Lung microvascular endothelial cell (primary cell): ENCODE measurements at regions not wholly inside any gene's neighbourhood (a gene's known extent, or its start where the extent isn't known, plus 50 kb on each side); places are given as distances from the start of the nearest gene placed in this dataset.
A peak's percentile ranks its signal among the peaks of the same experiment; 100 is the strongest.

Source experiments
- DNase-seq, 2 donors: peaks; one replicate each; pipeline versions ENCODE4 v3.0.0 to v3.0.0-alpha.2; 2010; ENCODE audit warnings: low read depth in 2 of 2

DNA sequence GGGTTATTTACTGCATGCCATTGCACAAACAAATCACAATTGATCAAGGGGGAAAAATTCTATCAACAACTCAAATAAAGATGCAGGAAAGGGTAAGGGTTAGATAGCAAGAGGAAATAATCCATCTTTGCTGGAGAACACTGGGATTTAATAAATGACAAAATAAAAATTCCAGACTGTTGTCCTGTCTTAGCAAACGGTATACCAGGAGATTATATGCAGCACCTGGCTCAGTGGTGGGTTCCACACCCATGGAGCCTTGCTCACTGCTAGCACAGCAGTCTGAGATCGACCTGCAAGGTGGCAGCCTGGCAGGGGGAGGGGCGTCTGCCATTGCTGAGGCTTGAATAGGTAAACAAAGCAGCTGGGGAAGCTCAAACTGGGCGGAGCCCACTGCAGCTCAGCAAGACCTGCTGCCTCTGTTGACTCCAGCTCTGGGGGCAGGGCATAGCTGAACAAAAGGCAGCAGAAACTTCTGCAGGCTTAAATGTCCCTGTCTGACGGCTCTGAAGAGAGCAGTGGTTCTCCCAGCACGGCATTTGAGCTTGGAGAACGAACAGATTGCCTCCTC is 296.5 kb upstream of the THSD7B start:
- no peak for DNase-seq

DNA sequence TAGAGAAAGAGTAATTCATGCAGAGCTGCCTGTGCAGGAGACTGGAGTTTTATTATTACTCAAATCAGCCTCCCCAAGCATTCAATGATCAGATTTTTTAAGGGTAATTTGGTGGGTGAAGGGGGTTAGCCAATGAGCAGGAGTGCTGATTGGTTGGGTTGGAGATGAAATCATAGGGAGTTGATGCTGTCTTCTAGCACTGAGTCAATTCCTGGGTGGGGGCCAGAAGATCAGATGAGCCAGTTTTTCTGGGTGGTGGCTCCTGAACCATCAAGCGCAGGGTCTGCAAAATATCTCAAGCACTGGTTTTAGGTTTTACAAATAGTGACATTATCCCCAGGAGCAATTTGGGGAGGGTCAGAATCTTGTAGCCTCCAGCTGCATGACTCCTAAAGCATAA is 312.8 kb upstream of the THSD7B start:
- no peak for DNase-seq

DNA sequence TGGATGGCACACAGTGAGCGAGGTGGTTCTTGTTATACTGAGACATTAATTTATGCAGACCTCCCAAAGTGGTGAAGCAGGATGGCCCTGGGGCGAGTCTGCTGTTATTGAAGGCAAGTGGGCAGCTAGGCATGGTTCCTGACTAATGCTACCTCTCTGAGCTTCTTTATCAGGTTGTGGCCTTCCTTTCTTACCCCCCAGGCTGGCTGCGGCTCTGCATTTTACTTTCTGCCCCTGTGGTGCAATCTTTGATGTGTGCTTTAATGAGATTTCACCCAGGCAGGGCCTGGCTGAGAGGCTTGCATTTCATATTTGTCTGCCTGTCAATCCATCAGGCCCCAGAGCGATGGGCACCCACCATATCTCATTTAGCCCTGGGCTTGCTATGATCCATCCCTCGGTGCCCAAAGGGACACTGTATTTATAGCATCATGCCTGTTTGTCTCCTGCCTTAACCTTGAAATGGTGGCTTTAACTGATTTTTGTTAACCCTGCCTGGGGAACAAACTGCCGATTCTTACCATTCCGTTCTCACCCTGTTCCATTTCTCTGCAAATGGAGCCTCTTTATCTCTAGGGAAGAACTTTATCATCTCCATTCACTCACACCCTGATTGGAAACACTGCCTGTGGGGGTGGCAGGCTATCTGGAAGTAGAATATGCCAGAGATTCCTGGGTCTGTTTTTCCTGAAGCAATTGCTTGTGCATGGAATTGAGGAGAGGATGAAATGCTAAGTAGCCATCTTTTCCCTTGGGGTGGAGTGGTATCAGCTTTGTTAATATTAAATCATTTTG is 316.2 kb upstream of the THSD7B start:
- DNase-seq: no peak

DNA sequence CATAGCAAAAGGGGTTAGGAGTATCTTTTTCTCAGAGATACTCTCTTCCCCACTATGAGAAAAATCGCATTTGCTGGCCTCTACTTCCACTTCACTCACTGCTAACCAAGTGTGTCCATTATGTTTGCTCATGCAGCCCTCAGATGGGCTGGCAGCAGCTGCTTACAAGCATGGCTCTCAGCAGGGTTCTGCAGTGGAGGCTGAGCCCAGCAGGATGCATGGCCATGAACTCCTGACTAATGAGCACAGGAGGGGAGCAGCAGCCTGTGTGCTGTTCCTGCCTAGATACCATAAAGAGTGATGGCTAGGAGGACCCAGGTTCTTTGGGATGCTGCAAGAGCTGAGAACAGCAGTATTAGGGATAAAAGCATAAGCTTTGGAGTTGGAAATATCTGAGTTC is 316.9 kb upstream of the THSD7B start:
- DNase-seq: no peak

DNA sequence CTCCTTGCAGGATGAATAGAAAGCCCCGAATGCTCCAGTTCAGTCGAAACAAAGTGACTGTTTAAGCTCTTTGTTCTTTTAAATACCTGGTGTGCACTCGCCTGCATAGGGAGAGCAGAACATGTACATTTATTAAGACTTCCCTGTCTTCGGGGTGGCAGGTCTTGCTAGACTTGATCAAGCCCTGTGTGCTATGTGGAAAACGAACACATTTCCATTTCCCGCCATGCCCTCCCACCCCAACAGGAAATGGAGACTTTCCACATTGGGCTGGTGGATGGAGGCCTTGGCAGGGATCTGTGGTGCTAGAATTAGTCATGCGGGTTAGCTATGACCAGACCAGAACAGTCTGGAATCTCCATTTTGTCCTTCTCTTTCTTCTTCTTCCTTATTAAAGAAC is 321.0 kb upstream of the THSD7B start:
- peak in 1 of 2 donors; percentile 10 for DNase-seq

DNA sequence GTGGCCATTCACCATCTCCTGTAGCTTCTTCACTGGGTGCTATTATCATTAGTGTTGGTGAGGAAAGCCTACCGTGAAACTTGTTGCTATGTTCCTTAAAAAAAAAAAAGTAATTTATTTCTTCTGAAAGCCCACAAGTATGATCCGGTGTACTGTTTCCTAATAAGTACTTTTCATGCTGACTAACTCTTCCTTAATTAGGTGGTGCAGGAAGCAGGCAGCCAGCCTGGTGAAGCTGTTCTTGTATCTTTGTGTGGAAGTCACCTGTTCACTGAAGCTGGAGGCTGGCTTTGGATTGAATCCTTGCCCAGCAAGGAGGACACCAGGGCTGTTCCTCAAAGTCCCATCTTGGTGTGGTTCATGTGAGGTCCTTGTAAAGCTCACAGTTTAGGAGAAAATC is 321.7 kb upstream of the THSD7B start:
- DNase-seq: no peak

DNA sequence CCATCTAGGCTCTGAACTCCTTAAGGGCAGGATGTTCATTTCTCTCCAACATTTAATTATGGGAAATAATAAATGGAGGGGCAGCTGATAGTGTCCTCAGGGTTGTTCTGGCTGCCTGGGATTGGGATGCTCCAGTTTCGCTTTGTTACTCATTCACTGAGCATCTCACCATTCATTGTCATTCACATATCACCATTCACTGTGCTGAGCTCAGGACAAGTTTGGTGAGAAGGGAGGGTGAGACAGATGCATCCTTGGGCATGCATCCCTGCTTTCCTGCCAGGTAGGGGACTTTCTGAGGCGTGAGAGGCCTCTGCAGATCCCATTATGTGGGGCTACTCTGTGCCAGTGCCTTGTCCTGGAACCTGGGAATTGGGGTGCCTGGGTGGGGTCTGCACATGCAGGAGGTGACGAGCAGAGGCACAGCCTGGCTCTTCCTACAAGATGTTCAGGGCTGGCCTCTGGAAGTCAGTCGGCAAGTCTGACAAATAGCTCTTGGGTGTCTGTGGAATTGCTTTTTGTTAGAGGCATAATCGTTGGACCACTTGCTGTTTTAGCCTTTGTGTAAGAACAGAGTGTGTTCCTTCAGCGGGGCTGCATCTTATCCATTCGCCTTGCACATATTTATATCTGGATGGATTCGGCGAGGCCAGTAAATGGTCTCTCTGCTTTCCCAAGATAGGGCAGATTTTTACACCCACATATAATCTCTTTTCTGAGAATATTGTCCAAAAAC is 323.2 kb upstream of the THSD7B start:
- DNase-seq: no peak

DNA sequence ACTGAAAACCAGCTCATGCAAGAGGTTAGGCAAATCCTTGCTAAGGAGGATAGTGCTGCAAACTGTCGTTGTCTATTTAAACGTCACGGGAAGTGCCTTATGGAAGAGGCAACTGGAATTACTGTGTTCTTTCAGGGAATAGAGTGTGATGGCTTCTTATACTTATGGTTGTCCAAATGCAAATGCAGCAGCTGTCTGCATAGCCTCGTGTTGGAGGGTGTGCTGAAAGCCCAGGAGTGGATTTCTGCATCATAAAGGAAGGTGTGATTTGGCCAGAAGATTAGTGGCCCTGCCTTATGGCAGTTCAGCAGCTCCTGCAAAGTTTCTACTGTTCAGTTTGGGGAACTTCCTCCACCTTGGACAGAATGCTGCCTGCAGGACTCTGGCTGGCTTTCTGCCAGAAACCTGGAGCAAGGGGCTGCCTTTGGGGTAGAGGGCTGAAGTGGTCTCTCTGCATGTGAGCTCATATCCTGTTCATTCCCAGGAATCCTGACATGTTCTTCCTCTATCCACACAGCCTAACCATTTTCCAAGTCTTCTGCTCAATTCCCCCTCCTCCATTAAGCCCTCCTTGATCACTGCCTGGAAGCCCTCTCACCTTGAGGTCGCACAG is 321.2 kb upstream of the CXCR4 start:
- no peak for DNase-seq

DNA sequence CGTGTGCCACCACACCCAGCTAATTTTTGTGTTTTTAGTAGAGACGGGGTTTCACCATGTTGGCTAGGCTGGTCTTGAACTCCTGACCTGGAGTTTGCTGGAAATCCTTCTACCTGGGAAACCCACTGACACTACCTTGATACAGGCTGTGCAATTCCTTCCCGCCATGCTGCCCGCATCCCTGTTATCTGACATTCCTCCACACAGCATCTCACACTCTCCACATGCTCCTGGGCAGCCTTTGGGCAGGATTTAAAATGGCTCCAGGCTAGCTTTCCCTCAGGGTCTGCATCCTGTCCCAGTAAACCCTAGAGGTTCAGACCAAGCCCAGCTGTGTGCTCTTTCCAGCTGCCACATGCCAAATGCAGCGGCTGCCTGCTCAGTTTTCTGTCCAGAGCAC is 319.5 kb upstream of the CXCR4 start:
- no peak for DNase-seq

DNA sequence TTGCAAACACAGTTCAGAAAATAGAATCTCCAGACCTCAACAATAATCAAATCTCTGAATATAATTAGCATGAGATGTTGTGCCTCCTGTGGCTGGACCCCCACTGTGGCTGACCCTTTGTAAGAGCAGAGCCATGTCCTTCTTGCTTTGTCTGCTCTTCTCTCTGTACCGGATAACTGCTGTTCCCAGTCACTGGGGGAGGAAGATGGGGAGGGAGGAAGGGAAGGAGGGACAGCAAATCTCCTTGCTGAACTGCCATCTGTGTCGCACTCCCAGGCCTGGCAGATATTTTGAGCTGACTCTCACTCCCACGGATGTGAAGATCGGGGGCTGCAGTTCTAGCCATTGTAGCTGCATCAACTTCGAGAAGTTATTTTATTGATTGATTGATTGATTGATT is 319.0 kb upstream of the CXCR4 start:
- no peak for DNase-seq

DNA sequence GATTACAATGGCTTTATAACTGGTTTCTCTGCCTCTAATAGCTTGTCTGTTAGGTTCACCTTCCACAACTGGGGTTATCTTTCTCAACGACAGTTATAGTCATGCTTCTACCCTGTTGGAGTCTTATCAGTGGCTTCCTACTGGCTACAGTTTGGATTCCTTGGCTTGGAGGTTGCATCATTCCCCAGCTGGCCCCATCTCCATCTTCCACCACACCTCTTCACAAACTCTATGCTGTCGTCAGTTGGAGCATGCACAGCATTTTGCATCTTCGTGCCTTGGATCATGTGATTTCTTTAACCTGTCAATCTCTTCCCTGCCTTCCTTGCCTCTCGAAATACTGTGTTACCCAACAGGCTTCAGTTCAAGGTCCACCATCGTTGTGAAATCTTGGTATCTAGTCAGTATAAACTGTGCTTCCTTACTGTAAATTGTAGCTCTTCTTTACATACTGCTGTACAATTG is 316.3 kb upstream of the CXCR4 start:
- no peak for DNase-seq

DNA sequence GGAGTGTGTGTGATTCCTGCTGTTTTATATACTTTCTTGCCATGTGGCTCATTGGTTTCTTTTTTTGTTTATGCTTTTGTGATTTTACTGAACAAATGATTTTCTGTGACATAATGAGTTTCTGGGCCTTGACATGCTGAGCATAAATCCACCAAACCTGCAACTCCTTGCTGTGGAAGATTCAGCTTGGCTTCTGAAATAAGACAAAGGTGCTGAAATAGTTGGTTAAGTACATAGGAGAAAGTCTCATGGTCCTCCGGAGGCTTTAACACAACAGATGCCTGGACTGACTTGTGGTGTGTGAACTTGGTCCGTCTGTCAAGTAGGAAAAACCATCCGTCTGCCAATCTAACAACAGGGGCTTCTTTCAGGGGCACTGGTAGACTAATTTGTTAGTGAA is 315.3 kb upstream of the CXCR4 start:
- DNase-seq: no peak

DNA sequence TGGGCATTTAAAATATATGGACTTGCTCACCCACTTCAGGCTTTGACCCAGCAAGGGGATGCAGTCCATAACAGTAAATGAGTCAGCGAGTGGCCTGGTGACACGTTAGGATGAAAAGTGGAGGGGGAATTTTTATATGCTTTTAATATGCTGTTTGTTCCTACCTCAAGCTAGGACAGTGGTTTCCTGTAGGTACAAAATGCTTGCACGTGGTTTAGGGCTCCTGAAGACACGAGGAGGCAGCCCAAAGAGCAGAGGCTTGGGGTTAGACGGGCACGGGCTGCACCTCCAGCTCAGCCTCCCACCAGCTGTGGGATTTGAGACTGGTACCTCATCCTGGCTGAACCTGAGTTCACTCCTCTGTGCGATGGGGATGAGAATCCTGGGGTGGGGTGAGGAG is 306.2 kb upstream of the CXCR4 start:
- DNase-seq: no peak

DNA sequence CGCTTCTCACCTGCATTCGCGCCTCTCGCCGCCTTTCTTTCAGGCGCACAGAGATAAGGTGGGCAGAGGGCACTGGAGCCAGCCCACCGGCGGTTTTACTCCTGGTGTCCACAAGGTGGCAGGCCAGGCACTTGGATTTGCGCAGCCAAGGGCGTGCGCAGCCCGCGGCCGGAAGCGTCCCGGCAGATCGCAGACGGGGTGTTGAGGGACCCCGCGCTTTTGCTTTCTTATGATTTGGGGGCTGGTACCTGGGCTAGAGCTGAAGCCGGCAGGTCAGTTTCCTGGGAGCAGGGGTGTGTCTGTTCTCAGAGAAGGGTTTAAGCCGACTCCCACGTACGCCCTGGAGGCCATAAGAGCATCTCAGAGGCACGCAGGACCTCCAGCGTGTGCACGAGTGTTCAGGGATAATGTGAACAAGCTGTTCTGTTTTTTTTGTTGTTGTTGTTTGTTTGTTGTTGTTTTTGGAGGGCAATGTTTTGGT is 305.6 kb upstream of the CXCR4 start:
- DNase-seq: peak; percentile 62 to 67

DNA sequence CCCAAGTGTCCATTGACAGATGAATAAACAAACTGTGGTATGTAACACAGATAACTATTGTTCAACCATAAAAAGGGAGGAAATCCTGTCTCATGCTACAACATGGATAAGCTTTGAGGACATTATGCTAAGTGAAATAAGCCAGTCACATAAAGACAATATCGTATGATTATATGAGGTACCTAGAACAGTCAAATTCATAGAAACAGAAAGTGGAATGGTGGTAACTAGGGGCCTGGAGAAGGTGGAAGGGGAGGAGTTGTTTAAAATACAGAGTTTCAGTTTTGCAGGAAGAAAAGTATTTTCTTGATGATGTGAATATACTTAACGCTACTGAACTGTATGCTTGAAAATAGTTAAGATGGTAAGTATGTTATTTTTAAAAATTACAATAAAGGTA is 304.6 kb upstream of the CXCR4 start:
- peak; percentile 22 to 27 for DNase-seq

DNA sequence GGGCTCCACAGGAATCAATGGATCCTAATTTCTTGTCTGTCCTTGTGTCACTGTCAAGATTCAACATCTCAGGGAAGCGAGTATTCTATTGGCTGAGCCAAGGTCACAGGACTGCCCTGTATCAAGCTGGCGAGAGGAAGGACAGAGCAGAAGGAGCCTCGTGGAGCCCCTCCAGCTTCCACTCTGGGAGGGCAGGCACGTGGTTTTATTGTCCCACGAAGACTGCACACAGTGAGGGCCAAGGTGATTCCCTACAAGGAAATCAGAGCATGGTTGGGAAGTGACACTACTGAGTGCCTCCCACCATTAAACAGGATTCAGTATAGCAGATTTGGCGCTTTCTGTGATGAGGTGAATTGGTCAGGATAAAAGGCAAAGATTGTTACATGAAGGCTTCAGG is 302.4 kb upstream of the CXCR4 start:
- no peak for DNase-seq

DNA sequence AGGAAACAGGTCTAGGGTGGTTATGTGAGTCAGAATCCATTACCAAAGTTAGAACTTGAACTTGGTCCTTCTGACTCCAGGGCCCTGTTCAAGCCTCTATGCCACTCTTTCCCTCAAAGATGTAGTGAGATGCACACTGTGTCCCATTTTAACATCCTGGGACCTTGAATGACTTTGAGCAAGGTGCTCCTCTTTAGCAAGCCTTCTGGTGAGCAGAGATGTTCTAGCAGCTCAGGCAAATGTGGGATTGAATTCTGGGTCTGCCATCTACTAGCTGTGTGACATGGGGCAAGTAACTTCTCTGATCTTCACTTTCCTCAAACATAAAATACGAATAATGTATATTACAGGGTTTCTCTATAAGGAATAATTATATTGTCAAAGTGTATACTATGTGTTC is 294.0 kb upstream of the CXCR4 start:
- DNase-seq: no peak

DNA sequence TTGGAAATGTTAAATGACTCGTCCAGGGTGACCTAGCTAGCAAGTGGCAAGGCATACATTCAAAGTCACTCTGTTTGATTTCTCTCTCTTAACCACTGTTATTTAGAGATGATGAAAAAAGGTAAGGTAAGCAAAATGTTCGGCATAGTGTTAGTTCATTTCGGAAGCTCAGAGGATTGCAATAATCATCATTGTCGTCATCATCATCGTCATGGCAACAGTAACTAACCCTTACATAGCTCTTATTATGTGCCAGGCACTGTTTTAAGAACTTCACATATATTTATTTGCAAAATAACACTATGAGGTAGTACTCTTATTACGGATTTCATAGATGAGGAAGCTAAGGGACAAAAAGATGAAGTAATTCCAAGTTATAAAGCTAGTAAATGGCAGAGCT is 292.7 kb upstream of the CXCR4 start:
- no peak for DNase-seq

DNA sequence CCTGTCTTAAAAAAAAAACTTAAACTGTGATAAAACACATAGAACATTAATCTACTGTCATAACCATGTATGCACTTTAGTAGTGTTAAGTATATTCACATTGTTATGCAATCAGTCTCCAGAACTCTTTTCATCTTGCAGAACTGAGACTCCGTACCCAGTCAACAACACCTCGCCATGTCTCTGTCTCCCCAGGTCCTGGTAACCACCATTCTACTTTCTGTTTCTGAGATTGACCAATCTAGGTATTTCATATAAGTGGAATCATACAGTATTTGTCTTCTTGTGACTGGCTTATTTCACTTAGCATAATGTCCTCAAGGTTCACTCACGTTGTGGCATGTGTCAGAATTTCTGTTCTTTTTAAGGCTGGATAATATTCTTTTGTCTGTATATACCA is 290.8 kb upstream of the CXCR4 start:
- DNase-seq: no peak

DNA sequence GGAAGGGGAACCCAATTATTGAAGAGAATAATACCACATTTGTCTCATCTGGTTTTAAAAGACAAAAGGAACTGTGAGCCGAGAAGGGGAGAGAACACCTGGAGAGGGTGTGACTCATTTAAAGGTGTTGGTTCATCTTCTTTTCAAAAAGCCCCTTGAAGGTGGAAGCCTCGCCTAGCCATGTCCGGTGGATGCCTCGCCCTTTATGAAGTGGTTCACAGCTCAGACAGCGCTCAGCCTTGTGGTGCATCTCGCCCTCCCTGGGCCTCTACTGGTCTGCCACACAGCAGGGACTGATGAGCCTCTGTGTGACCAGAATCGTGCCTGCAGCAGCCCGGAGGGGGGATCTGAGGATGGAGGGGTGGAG is 290.0 kb upstream of the CXCR4 start:
- DNase-seq: no peak

DNA sequence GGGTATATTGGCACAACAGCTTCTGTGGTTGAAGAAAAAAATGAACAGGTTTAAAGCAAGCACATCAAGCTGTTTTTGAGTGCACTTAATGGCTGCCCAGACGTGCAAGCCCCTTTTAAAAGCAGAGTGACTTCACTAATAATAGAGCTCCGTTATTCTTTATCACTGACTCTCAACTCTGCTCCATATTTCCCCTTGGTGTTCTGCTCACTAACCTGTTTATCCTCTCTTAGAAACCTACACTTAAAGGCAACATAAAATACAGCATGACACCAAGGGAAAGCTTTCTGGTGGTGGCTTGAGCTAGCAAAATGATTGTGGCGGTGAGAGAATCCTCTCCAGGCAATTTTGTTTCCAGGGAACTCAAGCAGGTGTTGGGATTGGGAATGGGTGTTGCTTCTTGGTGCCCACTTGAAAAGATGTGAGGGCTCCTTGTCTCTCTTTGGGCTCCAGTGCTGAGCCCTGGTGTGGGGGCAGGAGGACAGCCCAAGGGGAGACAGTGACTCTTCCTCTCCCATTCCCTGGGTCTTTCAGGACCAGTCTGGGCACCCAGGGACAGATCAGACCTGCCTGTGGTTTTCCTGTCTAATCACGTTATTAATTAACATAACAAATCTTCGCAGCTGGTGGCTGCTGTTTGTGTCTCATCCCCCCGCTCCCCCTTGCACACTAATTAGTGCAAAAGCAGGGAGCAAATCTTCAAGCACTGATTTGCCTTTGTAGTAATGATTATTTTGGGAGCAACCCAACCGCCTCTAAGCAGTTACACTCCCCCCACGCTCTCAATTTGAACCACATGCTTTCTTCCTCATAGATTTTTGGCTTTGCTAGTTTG is 289.4 kb upstream of the CXCR4 start:
- DNase-seq: no peak
